HG03354 (cell line): ENCODE measurements at regions not wholly inside any gene's neighbourhood (a gene's known extent, or its start where the extent isn't known, plus 50 kb on each side); places are given as distances from the start of the nearest gene placed in this dataset.
"Not testable (repeated sequence)": the region's sequence is repeated elsewhere in the genome, so short reads cannot be mapped to it uniquely, and the experiment has no call there.

Experiments used
- ATAC-seq: cut with Tn5 transposase; IDR thresholded peaks from one replicate; pipeline ENCODE4 v1.9.1; 2021; ENCODE audit warnings: mild to moderate bottlenecking; ENCODE audit not compliant: unreplicated experiment, poor library complexity, severe bottlenecking

- no peak for ATAC-seq
Measured at GRCh38 chrX:96591421-96591820, 93.2 kb upstream of the DIAPH2 start.

GRCh38 chrX:96597847-96598246 is 86.8 kb upstream of the DIAPH2 start:
- not testable (repeated sequence) for ATAC-seq

- ATAC-seq: no peak
Measured at GRCh38 chrX:96611619-96612362, 72.9 kb upstream of the DIAPH2 start.

- ATAC-seq: no peak
Measured at GRCh38 chrX:96615448-96615847, 69.2 kb upstream of the DIAPH2 start.

GRCh38 chrX:96619588-96619987 is 65.1 kb upstream of the DIAPH2 start:
- ATAC-seq: no peak

- ATAC-seq: no peak
Measured at GRCh38 chrX:96621811-96622210, 62.8 kb upstream of the DIAPH2 start.
